NCI-H2227 treated with DMSO at 0.1 percent for 48 hours (cell line): ENCODE measurements at regions not wholly inside any gene's neighbourhood (a gene's known extent, or its start where the extent isn't known, plus 50 kb on each side); places are given as distances from the start of the nearest gene placed in this dataset.
"Not testable (repeated sequence)": the region's sequence is repeated elsewhere in the genome, so short reads cannot be mapped to it uniquely, and the experiment has no call there.

Experiments
- DNase-seq: peaks from one replicate; lab custom pipeline; 2025; lab: John Stamatoyannopoulos, UW

DNA sequence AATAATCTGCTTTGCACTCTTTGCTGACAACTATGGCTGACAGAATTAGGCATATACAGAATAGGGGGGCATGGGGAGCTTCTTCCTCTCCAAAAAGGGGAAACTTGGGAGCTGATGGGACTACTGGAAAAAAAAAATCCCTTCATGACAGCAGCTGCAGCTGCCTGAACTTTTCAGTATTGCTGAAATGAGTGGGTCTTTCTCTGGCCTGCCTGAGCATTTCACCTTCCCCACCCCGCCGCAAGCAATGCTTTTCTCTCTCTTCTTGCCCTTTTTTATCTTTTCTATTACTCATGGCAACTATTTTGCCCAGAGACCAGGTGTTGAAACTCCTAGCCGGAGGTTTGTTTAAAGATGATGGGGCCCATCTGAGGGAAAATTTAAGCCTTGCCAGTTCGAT, 244.9 kb downstream of the SEMA3D start:
- DNase-seq: no peak

GRCh38 chr7:84941291-84941690, 245.6 kb downstream of the SEMA3D start:
- no peak for DNase-seq

DNA sequence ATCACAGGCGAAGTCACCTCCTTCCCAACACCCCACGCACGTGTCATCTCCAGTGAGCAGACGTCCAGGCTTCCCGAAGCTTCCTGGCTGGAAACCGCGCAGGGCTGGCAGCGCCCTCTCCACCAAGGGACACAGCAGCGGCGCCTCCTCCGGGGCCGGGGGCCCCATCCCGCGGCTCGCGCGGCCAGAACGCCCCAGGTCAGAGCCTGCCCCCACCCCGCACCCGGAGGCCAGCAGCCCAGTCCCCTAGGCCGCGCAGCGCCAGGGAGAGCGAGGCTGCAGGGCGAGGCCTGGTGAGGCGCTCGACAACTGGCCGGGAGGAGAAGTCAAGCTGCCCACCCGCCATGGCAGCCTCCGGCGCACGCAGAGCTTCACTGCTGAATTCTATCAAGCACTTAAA, 247.0 kb downstream of the SEMA3D start:
- DNase-seq: no peak

DNA sequence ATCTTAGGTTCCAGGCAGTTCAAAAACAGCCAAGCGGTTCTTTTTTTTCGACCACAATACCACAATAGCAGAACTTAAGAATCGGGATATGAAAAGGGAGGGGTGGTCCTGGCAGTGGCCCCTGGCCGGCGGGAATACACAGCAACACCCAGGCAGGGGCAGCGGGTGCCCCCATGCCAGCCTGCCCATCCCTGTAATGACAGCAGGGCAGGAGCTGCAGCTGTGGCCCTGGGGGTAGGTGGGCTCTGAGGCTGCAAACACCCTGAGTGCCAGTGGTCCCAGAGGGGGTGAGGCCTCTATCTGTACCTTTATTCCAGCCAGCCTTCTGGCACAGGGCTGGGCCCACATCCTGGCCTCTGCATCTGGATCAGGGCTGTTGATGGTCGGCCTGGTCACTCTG, 247.4 kb downstream of the SEMA3D start:
- DNase-seq: no peak

DNA sequence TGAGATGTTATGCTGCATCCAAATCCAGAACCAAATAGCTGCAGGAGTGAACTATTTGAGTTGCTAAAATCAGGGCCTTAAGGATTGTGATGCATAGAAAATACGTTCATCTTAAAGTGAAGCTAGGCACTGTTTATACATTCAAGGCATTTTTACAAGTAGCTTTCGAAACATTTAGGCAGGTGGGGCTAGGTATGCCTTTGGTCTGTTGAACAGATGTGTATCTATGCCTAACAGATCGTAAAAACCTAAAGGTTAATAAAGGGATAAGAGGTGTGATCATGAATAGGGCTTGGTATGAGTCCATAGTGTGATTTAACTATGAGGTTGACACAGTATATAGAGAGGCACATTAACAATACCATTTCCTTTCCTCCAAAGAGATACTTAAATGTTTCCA, 262.5 kb downstream of the SEMA3D start:
- DNase-seq: no peak

GRCh38 chr7:84923348-84923747, 263.5 kb downstream of the SEMA3D start:
- DNase-seq: no peak

- DNase-seq: no peak
Observed at GRCh38 chr7:84921154-84921553, 265.7 kb downstream of the SEMA3D start.

DNA sequence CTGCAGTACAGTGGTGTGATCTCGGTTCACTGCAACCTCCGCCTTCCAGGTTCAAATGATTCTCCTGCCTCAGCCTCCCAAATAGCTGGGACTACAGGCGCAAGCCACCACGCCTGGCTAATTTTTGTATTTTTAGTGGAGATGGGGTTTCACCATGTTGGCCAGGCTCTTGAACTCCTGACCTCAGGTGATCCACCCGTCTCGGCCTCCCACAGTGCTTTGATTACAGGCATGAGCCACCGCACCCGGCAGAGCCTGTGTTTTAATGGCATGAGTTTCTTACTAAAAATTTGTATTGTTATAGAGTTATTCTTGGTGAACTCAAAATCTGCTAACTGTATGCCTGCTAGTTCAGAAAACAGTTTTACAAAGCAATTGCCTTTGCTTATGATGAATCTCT, 269.9 kb downstream of the SEMA3D start:
- DNase-seq: not testable (repeated sequence)

DNA sequence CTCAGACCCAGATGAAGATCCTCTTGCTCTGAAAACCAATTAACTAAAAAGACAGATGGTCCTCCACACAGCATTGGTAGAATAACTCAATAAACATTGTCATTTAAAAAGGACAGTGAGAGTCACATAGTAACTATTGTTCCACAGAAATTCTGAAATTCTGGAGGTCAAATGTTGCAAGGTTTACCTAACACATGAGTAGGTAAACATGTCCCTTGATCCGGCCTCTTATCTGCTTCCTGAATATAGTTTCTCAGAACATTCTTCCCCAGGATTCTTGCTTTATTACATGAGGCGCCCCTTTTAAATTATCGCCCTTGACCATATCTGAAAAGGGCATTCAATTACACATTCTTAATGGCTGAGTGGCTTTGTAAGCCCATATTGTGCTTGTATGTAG, 270.7 kb downstream of the SEMA3D start:
- DNase-seq: no peak

DNA sequence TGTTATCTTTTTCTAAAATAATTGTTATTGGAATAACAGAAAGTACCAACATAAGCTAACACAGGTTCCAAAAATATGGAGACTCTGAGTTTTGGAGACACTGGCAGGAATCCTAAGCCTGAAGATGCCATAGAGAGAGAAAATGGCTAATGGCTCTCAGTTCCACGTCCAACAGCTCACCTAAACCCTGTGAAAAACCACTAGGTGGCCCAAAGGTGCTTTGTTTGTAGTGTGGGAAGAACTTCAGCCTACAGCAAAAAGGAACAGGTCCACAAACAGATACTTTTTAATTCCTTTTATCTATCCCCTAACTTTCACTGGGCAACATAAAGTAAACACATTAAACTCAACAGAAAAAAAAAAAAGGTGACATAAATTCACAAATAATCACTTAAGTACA, 272.3 kb downstream of the SEMA3D start:
- no peak for DNase-seq

DNA sequence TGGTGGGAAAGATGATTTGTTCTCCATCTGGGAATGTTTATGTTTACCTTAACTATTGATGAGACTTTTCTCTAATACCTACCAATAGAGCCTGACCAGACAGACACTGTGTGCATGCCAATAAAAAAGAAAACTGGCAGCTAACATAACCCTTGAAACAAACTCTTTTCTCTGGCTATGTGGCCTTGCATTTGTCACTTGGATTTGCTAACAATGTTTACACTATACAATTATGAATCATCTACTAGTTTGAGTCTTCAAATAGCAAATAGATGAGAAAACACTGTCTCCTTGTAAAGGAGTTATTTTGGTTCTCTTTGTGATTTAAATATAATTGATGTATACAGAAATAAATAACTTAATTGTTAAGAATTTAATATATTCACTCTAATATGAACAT, 273.1 kb downstream of the SEMA3D start:
- no peak for DNase-seq

DNA sequence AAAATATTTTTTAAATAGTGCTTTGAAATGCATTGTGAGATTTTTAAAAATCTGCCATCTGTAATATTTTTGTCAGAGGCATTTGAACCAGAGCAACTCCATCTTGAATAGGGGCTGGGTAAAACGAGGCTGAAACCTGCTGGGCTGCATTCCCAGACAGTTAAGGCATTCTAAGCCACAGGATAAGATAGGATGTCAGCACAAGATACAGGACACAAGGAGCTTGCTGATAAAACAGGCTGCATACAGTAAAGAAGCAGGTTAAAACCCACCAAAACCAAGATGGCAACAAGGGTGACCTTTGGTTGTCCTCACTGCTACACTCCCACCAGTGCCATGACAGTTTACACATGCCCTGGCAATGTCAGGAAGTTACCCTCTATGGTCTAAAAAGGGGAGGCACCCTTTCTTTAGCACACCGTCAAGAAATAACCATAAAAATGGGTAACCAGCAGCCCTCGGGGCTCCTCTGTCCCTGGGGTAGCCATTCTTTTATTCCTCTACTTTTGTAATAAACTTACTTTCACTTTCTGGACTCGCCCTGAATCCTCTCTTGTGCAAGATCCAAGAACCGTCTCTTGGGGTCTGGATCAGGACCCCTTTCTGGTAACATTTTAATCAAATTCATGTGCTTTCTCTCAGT, 273.7 kb downstream of the SEMA3D start:
- no peak for DNase-seq

GRCh38 chr7:84912537-84912936, 274.3 kb downstream of the SEMA3D start:
- DNase-seq: no peak

DNA sequence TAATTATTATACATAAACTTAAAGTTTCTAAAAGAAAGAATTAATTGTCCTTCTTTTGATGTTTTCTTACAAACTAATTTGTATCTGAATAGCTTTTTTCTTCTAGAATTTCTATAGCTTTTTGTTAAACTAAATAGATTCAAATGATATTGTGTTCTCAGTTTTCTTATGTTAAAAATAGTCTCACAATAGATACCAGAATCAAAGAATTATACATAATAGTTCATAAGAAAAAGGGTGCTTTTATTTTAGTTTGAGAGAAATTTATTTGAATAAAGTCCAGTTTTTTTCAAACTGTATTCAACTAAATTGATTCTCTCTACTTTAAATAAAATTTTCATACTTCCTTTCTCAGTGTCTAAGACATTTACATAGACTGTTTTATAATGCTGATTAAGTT, 274.8 kb downstream of the SEMA3D start:
- no peak for DNase-seq

GRCh38 chr7:84911077-84911476, 275.8 kb downstream of the SEMA3D start:
- no peak for DNase-seq

- not testable (repeated sequence) for DNase-seq
Observed at GRCh38 chr7:84910322-84910721, 276.5 kb downstream of the SEMA3D start.

DNA sequence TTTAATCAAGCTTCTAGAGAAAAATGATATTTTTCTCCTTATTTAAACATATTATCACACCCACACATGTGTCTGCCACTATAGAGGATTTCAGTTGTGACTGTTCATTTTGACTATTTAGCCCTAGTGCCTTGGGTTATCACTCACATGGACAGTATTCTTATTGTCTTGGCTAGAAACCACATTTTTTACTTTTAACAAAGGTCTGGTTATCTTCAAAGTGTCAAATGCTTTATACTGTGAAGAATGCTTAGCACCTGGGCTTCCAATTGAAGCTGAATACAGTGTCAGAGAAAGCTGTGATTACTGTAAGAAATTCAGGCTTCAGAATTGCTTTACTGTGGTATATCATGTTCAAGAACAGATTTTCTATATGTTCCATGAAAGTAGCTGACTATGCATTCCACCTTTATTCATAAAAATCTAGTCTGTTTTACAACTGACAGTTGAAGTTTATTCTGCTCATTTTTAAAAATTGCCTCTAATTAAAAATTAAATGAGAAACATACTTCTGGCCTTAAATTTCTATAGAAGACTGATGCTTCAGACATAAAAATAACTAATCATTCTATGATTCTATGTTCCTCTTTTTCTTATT, 278.6 kb downstream of the SEMA3D start:
- no peak for DNase-seq

- DNase-seq: no peak
Observed at GRCh38 chr7:84906889-84907288, 280.0 kb downstream of the SEMA3D start.

DNA sequence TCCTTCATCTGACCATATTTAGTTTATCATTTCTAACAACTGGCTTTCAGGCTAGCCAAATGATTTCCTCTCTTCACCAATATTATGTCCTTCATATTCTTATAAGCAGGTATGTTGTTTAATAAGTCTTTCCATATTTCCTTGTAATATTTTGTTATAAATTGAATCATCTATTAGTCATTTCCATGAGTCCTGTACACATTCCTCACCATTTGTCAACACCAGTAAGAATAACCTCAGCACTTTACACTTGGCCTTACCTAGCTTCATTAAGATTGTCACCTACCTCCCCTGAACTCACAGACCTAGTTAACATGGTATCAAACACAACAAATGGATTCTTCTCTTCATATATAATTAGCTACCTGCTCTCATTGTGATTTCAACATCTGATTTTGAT, 282.3 kb downstream of the SEMA3D start:
- no peak for DNase-seq

DNA sequence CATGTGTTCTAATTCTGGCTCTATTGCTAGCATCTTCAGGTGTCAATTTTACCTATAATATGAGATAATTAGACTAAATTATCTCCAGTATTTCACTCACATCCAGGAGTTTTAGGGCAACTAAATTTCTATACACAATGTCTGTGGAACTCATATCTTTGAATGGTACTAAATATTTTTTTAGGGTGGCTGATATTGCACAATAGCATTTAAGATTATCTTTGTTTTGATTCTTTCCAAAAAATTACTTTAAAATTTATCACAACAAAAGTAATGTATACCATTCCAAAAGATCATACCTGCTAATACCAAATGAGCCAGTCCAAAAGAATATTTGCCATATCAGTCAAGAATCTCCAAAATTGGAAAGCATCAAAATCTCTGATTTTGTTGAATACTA, 285.5 kb downstream of the SEMA3D start:
- DNase-seq: no peak

DNA sequence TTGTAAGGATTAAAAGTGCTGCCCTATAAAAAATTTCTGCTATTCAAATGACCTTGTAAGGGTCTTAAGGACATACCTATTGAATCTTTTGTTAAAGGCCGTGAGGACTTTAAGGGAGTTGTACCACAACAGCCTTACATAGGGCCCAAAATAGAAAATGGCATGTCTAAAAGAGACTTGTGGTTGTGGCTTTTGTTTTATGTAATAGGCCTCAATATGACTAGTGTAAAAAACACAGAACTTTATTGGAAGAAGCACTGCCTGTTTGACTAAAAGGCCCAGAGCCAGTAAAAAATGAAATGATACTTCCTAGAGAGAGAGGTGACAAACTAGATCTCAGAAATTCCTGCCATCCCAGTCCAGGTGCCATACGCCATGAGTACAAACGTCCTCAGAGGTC, 286.6 kb downstream of the SEMA3D start:
- DNase-seq: no peak

- no peak for DNase-seq
Observed at GRCh38 chr7:84895563-84895962, 291.3 kb downstream of the SEMA3D start.

DNA sequence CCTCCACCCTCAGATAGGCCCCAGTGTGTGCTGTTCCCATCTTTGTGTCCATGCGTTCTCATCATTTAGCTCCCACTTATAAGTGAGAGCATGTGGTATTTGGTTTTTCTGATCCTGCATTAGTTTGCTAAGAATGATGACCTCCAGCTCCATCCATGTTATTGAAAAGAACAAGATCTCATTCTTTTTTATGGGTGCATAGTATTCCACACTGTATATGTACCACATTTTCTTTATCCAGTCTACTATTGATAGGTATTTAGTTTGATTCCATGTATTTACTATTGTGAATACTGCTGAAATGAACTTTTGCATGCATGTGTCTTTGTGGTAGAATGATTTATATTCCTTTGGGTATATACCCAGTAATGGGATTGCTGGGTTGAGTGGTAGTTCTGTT, 303.3 kb downstream of the SEMA3D start:
- DNase-seq: not testable (repeated sequence)

DNA sequence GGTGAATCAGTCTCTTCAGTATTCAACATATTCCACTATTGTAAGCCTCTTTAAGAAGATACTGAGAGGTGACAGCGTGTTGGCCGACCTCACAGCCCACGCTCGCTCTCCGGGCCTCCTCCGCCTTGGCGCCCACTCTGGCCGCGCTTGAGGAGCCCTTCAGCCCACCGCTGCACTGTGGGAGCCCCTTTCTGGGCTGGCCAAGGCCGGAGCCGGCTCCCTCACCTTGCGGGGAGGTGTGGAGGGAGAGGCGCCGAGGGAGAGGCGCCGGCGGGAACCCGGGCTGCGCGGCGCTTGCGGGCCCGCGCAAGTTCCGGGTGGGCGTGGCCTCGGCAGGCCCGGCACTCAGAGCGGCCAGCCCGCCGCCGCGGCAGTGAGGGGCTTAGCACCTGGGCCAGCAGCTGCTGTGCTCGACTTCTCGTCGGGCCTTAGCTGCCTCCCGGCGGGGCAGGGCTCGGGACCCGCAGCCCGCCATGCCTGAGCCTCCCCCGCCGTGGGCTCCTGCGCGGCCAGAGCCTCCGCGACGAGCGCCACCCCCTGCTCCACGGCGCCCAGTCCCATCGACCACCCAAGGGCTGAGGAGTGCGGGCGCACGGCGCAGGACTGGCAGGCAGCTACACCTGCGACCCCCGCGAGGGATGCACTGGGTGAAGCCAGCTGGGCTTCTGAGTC, 306.4 kb downstream of the SEMA3D start:
- not testable (repeated sequence) for DNase-seq
